ENCODE measurements at regions not wholly inside any gene's neighbourhood (a gene's known extent, or its start where the extent isn't known, plus 50 kb on each side); places are given as distances from the start of the nearest gene placed in this dataset.

DNA sequence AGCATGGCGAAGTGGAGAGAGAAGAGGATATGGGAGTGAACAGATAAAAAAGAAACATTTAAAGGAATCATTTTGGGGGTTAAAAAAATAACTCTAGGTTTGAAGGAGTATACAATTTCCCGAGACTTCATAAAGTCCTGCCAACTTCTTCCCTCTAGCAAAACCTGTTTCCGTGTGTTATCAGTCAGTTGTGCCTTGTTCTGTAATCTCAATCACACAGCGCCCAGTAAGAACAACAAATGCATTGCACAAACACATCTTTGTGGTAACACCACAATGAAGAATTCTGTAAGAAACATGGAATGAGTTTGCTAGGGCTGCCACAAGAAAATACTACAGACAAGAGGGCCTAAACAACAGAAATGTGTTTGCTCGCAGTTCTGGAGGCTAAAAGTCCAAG is 144.7 kb upstream of the FUT8 start:
- Histone ChIP-seq H3K27me3 (no peaks in the 10 kb centered on the region), H3K36me3 (no peaks in the 10 kb centered on the region), H3K4me3 (no peak overlapping the region), H3K9me3 (no peaks in the 10 kb centered on the region), H3K27ac (replicated peaks in 1 of 4) (no peak overlapping the region), H3K4me1 (no peaks in the 10 kb centered on the region)
- intact Hi-C loops (cut with DNase I): no loop called here
- TF ChIP-seq EP300 (IDR thresholded peaks at IDR 0.05): no peak
- no peak for TF ChIP-seq POLR2AphosphoS5 (IDR thresholded peaks at IDR 0.05)
- TF ChIP-seq, protein P1, sequence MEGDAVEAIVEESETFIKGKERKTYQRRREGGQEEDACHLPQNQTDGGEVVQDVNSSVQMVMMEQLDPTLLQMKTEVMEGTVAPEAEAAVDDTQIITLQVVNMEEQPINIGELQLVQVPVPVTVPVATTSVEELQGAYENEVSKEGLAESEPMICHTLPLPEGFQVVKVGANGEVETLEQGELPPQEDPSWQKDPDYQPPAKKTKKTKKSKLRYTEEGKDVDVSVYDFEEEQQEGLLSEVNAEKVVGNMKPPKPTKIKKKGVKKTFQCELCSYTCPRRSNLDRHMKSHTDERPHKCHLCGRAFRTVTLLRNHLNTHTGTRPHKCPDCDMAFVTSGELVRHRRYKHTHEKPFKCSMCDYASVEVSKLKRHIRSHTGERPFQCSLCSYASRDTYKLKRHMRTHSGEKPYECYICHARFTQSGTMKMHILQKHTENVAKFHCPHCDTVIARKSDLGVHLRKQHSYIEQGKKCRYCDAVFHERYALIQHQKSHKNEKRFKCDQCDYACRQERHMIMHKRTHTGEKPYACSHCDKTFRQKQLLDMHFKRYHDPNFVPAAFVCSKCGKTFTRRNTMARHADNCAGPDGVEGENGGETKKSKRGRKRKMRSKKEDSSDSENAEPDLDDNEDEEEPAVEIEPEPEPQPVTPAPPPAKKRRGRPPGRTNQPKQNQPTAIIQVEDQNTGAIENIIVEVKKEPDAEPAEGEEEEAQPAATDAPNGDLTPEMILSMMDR (IDR thresholded peaks at IDR 0.05): no peak
- TF ChIP-seq POLR2A (IDR thresholded peaks at IDR 0.05; ENCODE audit: low read depth): no peak
- no peak for DNase-seq (ENCODE audit: extremely low spot score)
- 82% methylated on average over 5 of the region's 5 CpGs for WGBS

DNA sequence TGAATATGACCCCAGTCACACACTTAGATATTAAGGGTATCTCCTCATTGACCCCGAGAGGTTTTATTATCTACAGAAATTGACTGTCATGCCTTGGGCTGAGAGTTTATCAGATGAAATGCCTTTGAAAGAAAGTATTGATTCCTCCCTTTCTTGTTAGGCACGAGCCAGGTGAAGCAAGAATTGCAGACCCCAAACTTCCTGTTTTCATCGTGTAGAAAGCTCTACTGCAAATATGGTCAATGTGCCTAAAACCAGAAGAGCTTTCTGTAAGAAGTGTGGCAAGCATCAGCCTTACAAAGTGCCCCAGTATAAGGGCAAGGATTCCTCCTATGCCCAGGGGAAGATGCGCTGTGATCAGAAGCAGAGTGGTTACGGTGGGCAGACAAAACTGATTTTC is 143.9 kb upstream of the FUT8 start:
- no peak for DNase-seq (ENCODE audit: extremely low spot score)
- WGBS: 85% methylated on average over 5 of the region's 5 CpGs
- H3K9me3 ChIP-seq: no peaks in the 10 kb centered on the region
- H3K36me3 ChIP-seq: no peaks in the 10 kb centered on the region
- H3K4me1 ChIP-seq: no peaks in the 10 kb centered on the region
- intact Hi-C loops (cut with DNase I): no loop called here
- TF ChIP-seq POLR2AphosphoS5 (IDR thresholded peaks at IDR 0.05) (no peak), EP300 (IDR thresholded peaks at IDR 0.05) (no peak), POLR2A (IDR thresholded peaks at IDR 0.05; ENCODE audit: low read depth) (no peak)
- TF ChIP-seq, protein P1 (IDR thresholded peaks at IDR 0.05): no peak
- H3K27me3 ChIP-seq: no peaks in the 10 kb centered on the region
- no peak overlapping the region for H3K4me3 ChIP-seq
- H3K27ac ChIP-seq (replicated peaks in 1 of 4): no peak overlapping the region

- TF ChIP-seq EP300 (IDR thresholded peaks at IDR 0.05): no peak
- TF ChIP-seq POLR2AphosphoS5 (IDR thresholded peaks at IDR 0.05): no peak
- TF ChIP-seq, protein P1 (IDR thresholded peaks at IDR 0.05): no peak
- TF ChIP-seq POLR2A (IDR thresholded peaks at IDR 0.05; ENCODE audit: low read depth): no peak
- intact Hi-C loops (cut with DNase I): no loop called here
- H3K4me1 ChIP-seq: no peaks in the 10 kb centered on the region
- H3K27me3 ChIP-seq: no peaks in the 10 kb centered on the region
- no peak overlapping the region for H3K4me3 ChIP-seq
- H3K36me3 ChIP-seq: no peaks in the 10 kb centered on the region
- DNase-seq (ENCODE audit: extremely low spot score): no peak
- H3K27ac ChIP-seq (replicated peaks in 1 of 4): no peak overlapping the region
- no peaks in the 10 kb centered on the region for H3K9me3 ChIP-seq
- WGBS: 83% methylated on average over 1 of the region's 1 CpG
Observed at GRCh38 chr14:65269732-65270131, 142.8 kb upstream of the FUT8 start.

- Histone ChIP-seq H3K9me3 (no peaks in the 10 kb centered on the region), H3K27me3 (no peaks in the 10 kb centered on the region), H3K36me3 (no peaks in the 10 kb centered on the region), H3K4me3 (no peak overlapping the region), H3K27ac (replicated peaks in 1 of 4) (no peak overlapping the region), H3K4me1 (peaks cover 1 to 3% (median 2%) of the 10 kb centered on the region in 4 donors)
- WGBS: 81% methylated on average over 4 of the region's 4 CpGs
- no peak for DNase-seq (ENCODE audit: extremely low spot score)
- intact Hi-C loops (cut with DNase I): no loop called here
- TF ChIP-seq, protein P1 (IDR thresholded peaks at IDR 0.05): no peak
- no peak for TF ChIP-seq POLR2A (IDR thresholded peaks at IDR 0.05; ENCODE audit: low read depth)
- TF ChIP-seq POLR2AphosphoS5 (IDR thresholded peaks at IDR 0.05): no peak
- no peak for TF ChIP-seq EP300 (IDR thresholded peaks at IDR 0.05)
Observed at GRCh38 chr14:65277027-65277426, 135.5 kb upstream of the FUT8 start.

DNA sequence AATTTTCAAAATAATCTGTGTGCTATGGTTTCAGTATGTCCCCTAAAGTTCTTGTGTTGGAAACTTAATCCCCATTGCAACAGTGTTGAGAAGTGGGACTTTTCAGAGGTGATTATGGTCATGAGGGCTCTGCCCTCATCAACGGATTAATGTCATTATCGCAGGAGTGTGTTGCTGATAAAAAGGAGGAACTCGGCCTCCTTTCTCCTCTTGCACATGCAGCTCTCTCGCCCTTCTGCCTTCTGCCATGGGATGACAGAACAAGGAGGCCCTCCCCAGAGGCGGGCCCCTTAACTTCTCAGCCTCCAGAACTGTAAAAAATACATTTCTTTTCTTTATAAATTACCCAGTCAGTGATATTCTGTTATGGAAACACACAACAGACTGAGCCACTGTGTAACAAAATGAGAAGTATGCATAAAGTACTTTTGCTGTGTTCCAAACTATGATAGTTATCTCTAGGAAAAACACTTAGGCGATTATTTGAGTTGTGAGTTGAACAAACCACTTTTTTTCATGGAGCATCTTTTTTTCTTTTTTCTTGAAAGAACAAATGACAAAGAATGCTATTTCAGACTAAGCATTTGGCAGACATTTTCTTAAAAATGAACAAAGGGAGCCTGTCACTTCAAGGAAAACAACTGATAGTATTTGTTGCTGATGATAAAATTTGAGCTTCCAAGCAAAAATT is 134.8 kb upstream of the FUT8 start:
- WGBS: 78% methylated on average over 6 of the region's 6 CpGs
- Histone ChIP-seq H3K9me3 (no peaks in the 10 kb centered on the region), H3K27ac (replicated peaks in 1 of 4) (no peak overlapping the region), H3K36me3 (no peaks in the 10 kb centered on the region), H3K4me1 (peaks cover 8 to 10% (median 9%) of the 10 kb centered on the region in 4 donors), H3K4me3 (no peak overlapping the region), H3K27me3 (no peaks in the 10 kb centered on the region)
- intact Hi-C loops (cut with DNase I): no loop called here
- DNase-seq (ENCODE audit: extremely low spot score): no peak
- TF ChIP-seq POLR2AphosphoS5 (IDR thresholded peaks at IDR 0.05): no peak
- no peak for TF ChIP-seq EP300 (IDR thresholded peaks at IDR 0.05)

All from esophagus muscularis mucosa (tissue), 4 donors.